ENCODE measurements at regions not wholly inside any gene's neighbourhood (a gene's known extent, or its start where the extent isn't known, plus 50 kb on each side); places are given as distances from the start of the nearest gene placed in this dataset.

DNA sequence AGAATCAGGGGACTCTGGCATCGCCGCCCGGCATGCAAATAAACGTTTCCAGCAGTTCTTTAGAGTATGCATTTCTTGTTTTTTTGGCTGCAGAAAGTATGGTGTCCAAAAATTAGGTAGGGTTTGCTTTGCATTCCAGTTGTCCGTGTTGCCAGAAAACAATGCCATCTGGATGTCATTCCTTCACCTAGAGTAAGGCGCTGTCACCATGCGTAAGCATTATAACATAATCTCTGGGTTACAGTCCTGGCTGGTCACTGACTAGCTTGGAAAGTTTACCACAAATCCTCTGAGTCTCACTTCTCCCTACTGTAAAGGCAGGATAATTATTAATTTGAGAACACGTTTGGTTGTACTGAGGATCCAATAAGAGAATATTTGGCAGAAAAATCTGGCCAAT is 457.7 kb downstream of the XYLT1 start:
- TF ChIP-seq, protein P1, sequence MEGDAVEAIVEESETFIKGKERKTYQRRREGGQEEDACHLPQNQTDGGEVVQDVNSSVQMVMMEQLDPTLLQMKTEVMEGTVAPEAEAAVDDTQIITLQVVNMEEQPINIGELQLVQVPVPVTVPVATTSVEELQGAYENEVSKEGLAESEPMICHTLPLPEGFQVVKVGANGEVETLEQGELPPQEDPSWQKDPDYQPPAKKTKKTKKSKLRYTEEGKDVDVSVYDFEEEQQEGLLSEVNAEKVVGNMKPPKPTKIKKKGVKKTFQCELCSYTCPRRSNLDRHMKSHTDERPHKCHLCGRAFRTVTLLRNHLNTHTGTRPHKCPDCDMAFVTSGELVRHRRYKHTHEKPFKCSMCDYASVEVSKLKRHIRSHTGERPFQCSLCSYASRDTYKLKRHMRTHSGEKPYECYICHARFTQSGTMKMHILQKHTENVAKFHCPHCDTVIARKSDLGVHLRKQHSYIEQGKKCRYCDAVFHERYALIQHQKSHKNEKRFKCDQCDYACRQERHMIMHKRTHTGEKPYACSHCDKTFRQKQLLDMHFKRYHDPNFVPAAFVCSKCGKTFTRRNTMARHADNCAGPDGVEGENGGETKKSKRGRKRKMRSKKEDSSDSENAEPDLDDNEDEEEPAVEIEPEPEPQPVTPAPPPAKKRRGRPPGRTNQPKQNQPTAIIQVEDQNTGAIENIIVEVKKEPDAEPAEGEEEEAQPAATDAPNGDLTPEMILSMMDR (IDR thresholded peaks at IDR 0.05; ENCODE audit: insufficient read depth, low read length), result no peak
- H3K4me3 ChIP-seq (ENCODE audit: low read depth, low read length), result no peak overlapping the region
- no peak for DNase-seq (ENCODE audit: low read depth)

DNA sequence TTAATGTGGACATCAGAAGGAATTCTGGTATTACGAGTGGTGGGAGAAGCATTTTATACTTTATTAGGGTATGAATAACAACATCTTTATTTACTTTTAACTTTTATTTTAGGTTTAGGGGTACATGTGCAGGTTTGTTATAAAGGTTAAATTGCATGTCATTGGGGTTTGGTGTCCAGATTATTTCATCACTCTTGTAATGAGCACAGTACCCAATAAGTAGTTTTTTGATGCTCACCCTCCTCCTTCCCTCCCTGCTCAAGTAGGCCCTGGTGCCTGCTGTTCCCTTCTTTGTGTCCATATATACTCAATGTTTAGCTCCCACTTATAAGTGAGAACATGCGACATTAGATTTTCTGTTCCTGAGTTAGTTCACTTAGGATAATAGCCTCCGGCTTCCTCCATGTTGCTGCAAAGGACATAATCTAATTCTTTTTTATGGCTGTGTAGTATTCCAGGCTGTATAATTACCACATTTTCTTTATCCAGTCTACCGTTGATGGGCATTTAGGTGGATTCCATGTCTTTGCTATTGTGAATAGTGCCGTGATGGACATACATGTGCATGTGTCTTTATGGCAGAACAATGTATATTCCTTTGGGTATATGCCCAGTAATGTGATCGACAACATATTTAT is 456.2 kb downstream of the XYLT1 start:
- no peak overlapping the region for H3K4me3 ChIP-seq (ENCODE audit: low read depth, low read length)
- TF ChIP-seq, protein P1 (IDR thresholded peaks at IDR 0.05; ENCODE audit: insufficient read depth, low read length), result no peak
- DNase-seq (ENCODE audit: low read depth), result no peak

DNA sequence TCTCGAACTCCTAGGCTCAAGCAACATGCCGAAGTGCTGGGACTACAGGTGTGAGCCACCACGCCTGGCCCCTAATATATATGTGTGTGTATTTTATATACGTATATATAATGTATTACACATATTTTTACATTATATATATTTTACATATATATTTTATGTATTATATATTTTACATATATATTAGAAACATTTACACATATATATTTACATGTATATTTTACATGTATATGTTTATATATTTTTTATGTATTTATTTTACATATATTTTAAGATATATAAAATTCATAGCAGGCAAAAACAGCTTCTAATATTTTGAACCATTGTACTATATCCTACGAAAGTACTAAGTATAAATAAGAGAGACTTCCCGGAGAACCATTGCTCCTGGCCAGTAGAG is 455.1 kb downstream of the XYLT1 start:
- no peak for DNase-seq (ENCODE audit: low read depth)
- no peak overlapping the region for H3K4me3 ChIP-seq (ENCODE audit: low read depth, low read length)
- TF ChIP-seq, protein P1 (IDR thresholded peaks at IDR 0.05; ENCODE audit: insufficient read depth, low read length), result no peak

DNA sequence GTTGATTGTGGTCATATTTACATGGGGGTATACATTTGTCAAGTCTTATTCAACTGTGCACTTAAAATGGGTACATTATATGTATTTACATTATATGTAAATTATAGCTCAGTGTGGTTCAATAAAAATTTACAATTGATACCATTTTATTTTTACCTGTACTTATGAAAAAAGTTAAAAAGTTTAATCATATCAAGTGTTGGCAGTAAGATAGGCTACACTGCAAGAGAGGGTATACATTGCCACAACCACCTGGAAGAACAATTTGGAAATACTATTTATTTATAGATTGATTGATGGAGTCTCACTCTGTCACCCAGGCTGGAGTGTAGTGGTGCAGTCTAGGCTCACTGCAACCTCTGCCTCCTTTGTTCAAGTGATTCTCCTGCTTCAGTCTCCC is 453.3 kb downstream of the XYLT1 start:
- no peak overlapping the region for H3K4me3 ChIP-seq (ENCODE audit: low read depth, low read length)
- TF ChIP-seq, protein P1 (IDR thresholded peaks at IDR 0.05; ENCODE audit: insufficient read depth, low read length), result no peak
- DNase-seq (ENCODE audit: low read depth), result no peak

DNA sequence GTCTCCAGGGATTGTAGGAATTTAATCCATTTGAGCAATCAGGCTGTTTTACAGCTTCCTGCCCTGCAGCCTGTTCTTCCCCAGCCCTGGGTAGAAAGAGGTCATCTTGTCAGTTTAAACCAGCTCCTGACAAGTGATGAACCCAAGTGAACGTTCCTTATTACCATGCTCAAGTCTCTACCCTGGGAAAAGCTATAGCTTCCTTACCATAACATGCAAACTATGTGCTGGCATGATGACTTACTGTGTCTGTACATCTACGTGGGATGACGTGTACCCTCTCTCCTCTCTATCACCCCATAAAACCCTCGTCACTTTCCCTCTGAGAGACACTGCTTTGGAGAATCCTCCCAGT is 452.2 kb downstream of the XYLT1 start:
- TF ChIP-seq, protein P1 (IDR thresholded peaks at IDR 0.05; ENCODE audit: insufficient read depth, low read length), result no peak
- DNase-seq (ENCODE audit: low read depth), result no peak
- no peak overlapping the region for H3K4me3 ChIP-seq (ENCODE audit: low read depth, low read length)

DNA sequence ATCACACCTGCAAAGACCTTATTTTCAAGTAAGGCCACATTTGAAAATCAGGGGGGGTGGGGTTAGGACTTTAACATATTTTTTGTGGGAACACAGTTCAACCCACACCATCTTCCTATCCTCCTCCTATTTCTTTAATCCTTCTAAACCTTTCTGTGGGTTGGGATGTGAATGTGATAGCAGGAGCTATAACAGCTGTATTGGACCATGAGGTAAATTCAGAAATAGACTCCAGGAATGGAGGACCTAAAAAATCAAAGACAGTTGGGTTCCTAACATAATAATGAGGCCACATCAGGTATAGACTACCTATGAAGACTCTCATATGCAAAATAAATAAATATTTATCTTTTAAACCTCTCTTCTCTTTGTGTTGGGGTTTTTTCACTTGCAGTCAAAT is 451.4 kb downstream of the XYLT1 start:
- DNase-seq (ENCODE audit: low read depth), result no peak
- H3K4me3 ChIP-seq (ENCODE audit: low read depth, low read length), result no peak overlapping the region
- TF ChIP-seq, protein P1 (IDR thresholded peaks at IDR 0.05; ENCODE audit: insufficient read depth, low read length), result no peak

DNA sequence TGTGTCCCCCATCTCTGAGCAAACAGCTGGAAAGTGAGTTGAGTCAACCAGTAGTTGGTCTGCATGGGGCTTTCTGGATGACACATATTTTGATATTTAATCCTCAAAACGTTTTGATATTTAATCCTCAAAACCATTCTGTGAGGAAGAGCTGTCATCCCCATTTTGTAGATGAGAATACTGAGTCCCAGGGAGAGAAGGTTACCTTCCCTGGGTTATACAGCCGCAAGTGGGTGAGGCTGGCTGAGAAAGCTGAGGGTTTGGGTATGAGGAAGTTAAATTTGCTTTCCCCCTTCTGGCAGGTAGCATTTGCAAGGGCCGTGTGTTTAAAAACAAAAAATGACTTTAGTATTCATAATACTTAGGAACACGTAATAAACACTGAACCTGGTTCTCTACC is 447.2 kb downstream of the XYLT1 start:
- H3K4me3 ChIP-seq (ENCODE audit: low read depth, low read length), result no peak overlapping the region
- TF ChIP-seq, protein P1 (IDR thresholded peaks at IDR 0.05; ENCODE audit: insufficient read depth, low read length), result no peak

More for the DNA sequence above, 447.2 kb downstream of the XYLT1 start:
- DNase-seq (ENCODE audit: low read depth), result no peak

All from fibroblast of the aortic adventitia (primary cell).